GM21528 (cell line): ENCODE measurements at regions not wholly inside any gene's neighbourhood (a gene's known extent, or its start where the extent isn't known, plus 50 kb on each side); places are given as distances from the start of the nearest gene placed in this dataset.

ENCODE experiments used
- ATAC-seq: cut with Tn5 transposase; IDR thresholded peaks from one replicate; pipeline ENCODE4 v1.9.1; 2021; ENCODE audit warnings: mild to moderate bottlenecking, moderate library complexity; ENCODE audit not compliant: unreplicated experiment, low FRiP score

GRCh38 chr2:139964721-139965440, 1184.7 kb upstream of the NXPH2 start:
- ATAC-seq, result no peak

- no peak for ATAC-seq
Measured at GRCh38 chr2:139963863-139964355, 1183.7 kb upstream of the NXPH2 start.

GRCh38 chr2:139949242-139949972, 1169.2 kb upstream of the NXPH2 start:
- no peak for ATAC-seq

- no peak for ATAC-seq
Measured at GRCh38 chr2:139946690-139947089, 1166.5 kb upstream of the NXPH2 start.

GRCh38 chr2:139940686-139941085, 1160.5 kb upstream of the NXPH2 start:
- ATAC-seq, result no peak

- ATAC-seq, result no peak
Measured at GRCh38 chr2:139925903-139926302, 1145.7 kb upstream of the NXPH2 start.

GRCh38 chr2:139924070-139924469, 1143.9 kb upstream of the NXPH2 start:
- ATAC-seq, result no peak

GRCh38 chr2:139918982-139919381, 1138.8 kb upstream of the NXPH2 start:
- no peak for ATAC-seq

GRCh38 chr2:139917690-139918384, 1137.6 kb upstream of the NXPH2 start:
- ATAC-seq, result no peak

- ATAC-seq, result no peak
Measured at GRCh38 chr2:139916822-139917221, 1136.6 kb upstream of the NXPH2 start.

- no peak for ATAC-seq
Measured at GRCh38 chr2:139911160-139911559, 1131.0 kb upstream of the NXPH2 start.

GRCh38 chr2:139909136-139909535, 1128.9 kb upstream of the NXPH2 start:
- no peak for ATAC-seq

- no peak for ATAC-seq
Measured at GRCh38 chr2:139905624-139906023, 1125.4 kb upstream of the NXPH2 start.

- ATAC-seq, result no peak
Measured at GRCh38 chr2:139891636-139892035, 1111.4 kb upstream of the NXPH2 start.

GRCh38 chr2:139885921-139886498, 1105.8 kb upstream of the NXPH2 start:
- ATAC-seq, result no peak

GRCh38 chr2:139876964-139877363, 1096.8 kb upstream of the NXPH2 start:
- no peak for ATAC-seq

- no peak for ATAC-seq
Measured at GRCh38 chr2:139876321-139876720, 1096.1 kb upstream of the NXPH2 start.

GRCh38 chr2:139872503-139872902, 1092.3 kb upstream of the NXPH2 start:
- ATAC-seq, result no peak

GRCh38 chr2:139872032-139872431, 1091.8 kb upstream of the NXPH2 start:
- no peak for ATAC-seq

- ATAC-seq, result no peak
Measured at GRCh38 chr2:139867601-139868226, 1087.5 kb upstream of the NXPH2 start.
